GM21423 (cell line): ENCODE measurements at regions not wholly inside any gene's neighbourhood (a gene's known extent, or its start where the extent isn't known, plus 50 kb on each side); places are given as distances from the start of the nearest gene placed in this dataset.

Experiments
- ATAC-seq: cut with Tn5 transposase; IDR thresholded peaks from one replicate; pipeline ENCODE4 v1.9.1; 2021; ENCODE audit warnings: mild to moderate bottlenecking, moderate library complexity; ENCODE audit not compliant: unreplicated experiment

- ATAC-seq: no peak
Measured at GRCh38 chr2:126518196-126518595, 137.8 kb upstream of the GYPC start.

GRCh38 chr2:126527836-126528490 is 128.0 kb upstream of the GYPC start:
- ATAC-seq: no peak

- ATAC-seq: no peak
Measured at GRCh38 chr2:126531029-126531428, 124.9 kb upstream of the GYPC start.

GRCh38 chr2:126534478-126534877 is 121.5 kb upstream of the GYPC start:
- ATAC-seq: no peak

GRCh38 chr2:126535408-126535807 is 120.5 kb upstream of the GYPC start:
- no peak for ATAC-seq

- no peak for ATAC-seq
Measured at GRCh38 chr2:126536605-126537200, 119.3 kb upstream of the GYPC start.

- no peak for ATAC-seq
Measured at GRCh38 chr2:126539101-126539500, 116.9 kb upstream of the GYPC start.

- no peak for ATAC-seq
Measured at GRCh38 chr2:126542247-126542646, 113.7 kb upstream of the GYPC start.

GRCh38 chr2:126543081-126543480 is 112.9 kb upstream of the GYPC start:
- no peak for ATAC-seq

GRCh38 chr2:126558029-126558428 is 97.9 kb upstream of the GYPC start:
- no peak for ATAC-seq

GRCh38 chr2:126568734-126569133 is 87.2 kb upstream of the GYPC start:
- no peak for ATAC-seq

- ATAC-seq: no peak
Measured at GRCh38 chr2:126571403-126571802, 84.6 kb upstream of the GYPC start.

- ATAC-seq: no peak
Measured at GRCh38 chr2:126575631-126576030, 80.3 kb upstream of the GYPC start.

GRCh38 chr2:126579868-126580267 is 76.1 kb upstream of the GYPC start:
- no peak for ATAC-seq

GRCh38 chr2:126586317-126586716 is 69.6 kb upstream of the GYPC start:
- no peak for ATAC-seq

- ATAC-seq: no peak
Measured at GRCh38 chr2:126599062-126599461, 56.9 kb upstream of the GYPC start.

- no peak for ATAC-seq
Measured at GRCh38 chr2:126600742-126601141, 55.2 kb upstream of the GYPC start.

GRCh38 chr2:126602334-126602733 is 53.6 kb upstream of the GYPC start:
- ATAC-seq: no peak
